ENCODE measurements at regions not wholly inside any gene's neighbourhood (a gene's known extent, or its start where the extent isn't known, plus 50 kb on each side); places are given as distances from the start of the nearest gene placed in this dataset.
"Not testable (repeated sequence)": the region's sequence is repeated elsewhere in the genome, so short reads cannot be mapped to it uniquely, and the experiment has no call there.

GRCh38 chr7:65453341-65454030, 79.8 kb downstream of the ZNF92 start:
- no peak for DNase-seq

- no peak for DNase-seq
Observed at GRCh38 chr7:65454469-65454868, 80.8 kb downstream of the ZNF92 start.

DNA sequence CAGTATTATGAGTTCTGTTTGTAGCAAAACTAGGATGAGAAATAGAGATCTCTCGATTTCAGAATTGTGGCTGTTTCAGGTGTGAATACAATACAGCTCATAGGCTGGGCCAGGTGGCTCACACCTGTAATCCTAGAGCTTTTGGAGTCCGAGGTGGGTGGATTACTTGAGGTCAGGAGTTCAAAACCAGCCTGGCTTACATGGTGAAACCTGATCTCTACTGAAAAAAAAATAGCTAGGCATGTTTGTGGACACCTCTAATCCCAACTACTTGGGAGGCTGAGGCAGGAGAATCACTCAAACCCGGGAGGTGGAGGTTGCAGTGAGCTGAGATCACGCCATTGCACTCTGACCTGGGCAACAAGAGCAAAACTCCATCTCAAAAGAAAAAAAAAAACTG, 81.4 kb downstream of the ZNF92 start:
- not testable (repeated sequence) for DNase-seq

- no peak for DNase-seq
Observed at GRCh38 chr7:65457705-65458104, 84.0 kb downstream of the ZNF92 start.

- DNase-seq, result no peak
Observed at GRCh38 chr7:65459438-65459837, 85.8 kb downstream of the ZNF92 start.

DNA sequence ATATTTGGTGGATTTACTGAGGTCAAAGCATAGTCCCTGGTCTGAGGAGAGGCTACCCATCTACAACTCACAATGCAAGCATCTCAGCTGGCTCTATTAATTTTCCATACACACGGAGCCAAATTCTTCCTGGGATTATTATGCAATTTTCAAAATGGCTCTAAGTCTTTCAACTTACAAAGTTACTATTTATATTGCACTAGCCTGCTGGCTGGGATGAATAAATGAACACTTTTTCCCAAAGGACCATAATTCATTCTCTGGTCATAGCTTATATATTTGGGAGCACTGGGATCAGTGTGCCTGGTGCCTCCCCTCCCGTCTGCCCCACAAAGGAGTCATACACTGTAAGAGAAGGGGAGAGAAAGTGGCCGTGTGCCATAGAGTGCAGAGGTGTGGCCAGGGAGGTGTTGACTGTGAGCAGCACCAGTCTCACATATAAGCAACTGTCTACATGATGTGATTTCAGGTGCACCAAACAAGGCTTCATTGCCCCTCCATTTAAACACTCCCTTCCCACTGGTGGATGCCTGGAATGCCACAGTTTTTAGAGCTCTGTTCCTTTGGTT, 88.6 kb downstream of the ZNF92 start:
- DNase-seq, result no peak

DNA sequence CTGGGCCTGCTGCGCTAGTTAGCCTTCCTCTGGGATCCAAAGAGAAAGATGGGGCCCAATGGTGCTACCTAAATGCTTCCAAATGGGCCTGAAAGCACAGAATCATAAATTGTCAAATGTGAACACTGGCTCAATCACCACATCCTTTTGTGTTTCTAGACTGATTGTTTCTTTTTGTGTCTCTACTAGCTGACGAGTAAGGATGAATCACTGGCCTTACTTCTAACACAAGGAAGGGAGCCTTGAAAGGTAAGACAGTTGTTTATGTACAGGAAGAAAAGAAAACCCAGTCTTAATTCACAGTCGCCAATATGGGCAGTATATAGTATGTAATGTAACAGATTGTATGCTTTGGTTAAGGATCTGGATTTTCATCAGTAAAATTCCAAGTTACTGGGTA, 89.5 kb downstream of the ZNF92 start:
- no peak for DNase-seq

GRCh38 chr7:65469919-65470558, 96.4 kb downstream of the ZNF92 start:
- DNase-seq, result not testable (repeated sequence)

GRCh38 chr7:65471587-65471986, 97.9 kb downstream of the ZNF92 start:
- no peak for DNase-seq

DNA sequence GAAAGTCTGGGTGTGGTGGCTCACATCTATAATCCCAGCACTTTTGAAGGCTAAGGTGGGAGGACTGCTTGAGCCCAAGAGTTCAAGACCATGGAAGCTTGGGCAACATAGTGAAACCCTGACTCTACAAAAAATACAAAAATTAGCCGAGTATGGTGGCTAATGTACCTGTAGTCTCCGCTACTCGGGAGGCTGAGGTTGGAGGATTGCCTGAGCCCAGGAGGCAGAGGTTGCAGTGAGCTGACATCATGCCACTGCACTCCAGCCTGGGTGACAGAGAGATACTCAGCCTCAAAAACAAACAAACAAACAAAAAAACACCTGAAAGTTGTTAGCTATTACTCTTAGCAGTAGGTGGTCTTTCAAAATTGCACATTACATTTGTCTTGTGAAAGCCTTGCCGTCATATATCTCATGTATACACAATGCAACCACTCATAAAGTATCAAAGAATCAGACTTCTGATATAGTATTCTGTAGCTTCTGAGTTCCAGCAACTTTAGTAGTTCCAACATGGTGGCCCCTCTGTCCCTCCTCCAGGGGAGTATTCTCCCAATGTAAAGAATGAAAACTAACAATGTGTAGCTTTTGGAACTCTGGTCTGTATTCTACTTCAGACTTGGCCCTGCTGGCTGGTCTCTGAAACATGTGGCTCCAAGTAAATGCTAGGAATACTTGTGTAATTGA, 101.5 kb downstream of the ZNF92 start:
- no peak for DNase-seq

DNA sequence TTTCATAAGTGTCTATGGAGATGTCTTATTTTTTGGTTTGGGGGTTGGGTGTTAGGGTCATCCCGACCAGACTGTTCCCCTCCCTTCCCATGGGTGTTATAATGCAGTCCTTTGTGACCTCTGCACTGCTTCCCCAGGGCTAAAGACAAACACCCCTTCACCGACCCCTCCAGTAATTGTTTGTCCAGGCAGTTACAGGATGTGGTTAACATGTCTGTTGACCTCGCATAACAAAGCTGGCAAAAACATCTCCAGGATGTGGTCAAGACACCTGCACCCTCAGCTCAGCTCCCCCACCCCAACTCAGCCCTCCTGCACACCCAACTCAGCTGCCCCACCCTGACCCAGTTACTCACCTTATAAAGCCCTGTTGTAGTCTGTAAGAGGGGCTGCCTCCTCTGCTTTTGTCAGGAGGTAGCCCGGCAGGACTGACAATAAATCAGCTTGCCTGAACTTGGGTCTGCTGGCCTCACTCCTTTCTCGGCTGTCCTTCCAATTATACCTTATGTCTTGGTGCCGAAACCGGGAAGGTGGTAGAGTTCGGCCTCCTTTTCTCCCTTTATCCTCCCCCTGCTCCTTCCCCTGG, 102.2 kb downstream of the ZNF92 start:
- no peak for DNase-seq

GRCh38 chr7:65477326-65477725, 103.7 kb downstream of the ZNF92 start:
- DNase-seq, result no peak

- DNase-seq, result no peak
Observed at GRCh38 chr7:65489260-65489767, 115.7 kb downstream of the ZNF92 start.

DNA sequence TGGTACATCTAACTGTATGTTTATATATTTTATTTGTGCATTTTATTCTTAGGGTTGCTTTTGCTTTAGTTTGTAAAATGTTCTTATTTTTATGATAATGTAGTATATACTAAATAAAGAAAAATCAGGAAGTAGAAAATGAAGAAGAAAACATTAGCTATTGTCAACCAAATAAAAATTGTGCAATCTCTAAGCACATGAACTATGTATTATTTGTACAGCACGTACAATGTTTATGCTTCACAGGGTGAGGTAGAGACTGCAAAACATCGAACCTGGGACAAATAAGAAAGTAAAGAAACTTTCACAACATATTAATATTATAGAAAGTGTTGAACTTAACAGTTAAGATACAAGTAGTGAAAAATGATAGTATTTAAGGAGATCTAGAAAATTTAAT, 123.0 kb downstream of the ZNF92 start:
- DNase-seq, result not testable (repeated sequence)

GRCh38 chr7:65503434-65504152, 129.9 kb downstream of the ZNF92 start:
- DNase-seq, result no peak

DNA sequence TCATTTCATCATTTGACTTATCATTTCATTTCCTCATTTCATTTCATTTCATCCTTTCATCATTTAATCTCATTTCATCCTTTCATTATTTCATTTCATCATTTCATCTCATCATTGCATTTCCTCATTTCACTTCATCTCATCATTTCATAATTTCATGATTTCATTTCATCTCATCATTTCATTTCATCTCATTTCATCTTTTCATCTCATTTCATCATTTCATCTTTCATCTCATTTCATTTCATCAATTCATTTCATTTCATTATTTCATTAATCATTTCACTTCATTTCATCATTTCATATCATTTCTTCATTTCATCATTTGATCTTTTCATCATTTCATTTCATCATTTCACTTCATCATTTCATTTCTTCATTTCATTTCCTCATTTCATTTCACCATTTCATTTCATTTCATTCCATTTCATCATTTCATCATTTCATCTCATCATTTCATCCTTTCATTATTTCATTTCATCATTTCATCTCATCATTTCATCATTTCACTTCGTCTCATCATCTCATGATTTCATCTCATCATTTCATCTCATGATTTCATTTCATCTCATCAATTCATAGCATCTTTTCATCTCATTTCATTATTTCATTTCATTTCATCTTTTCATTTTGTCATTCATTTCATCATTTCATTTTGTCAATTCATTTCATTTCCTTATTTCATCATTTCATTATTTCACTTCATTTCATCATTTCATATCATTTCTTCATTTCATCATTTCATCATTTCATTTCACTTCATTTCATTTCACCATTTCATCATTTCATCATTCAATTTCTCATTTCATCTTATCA, 131.1 kb downstream of the ZNF92 start:
- DNase-seq, result not testable (repeated sequence)

DNA sequence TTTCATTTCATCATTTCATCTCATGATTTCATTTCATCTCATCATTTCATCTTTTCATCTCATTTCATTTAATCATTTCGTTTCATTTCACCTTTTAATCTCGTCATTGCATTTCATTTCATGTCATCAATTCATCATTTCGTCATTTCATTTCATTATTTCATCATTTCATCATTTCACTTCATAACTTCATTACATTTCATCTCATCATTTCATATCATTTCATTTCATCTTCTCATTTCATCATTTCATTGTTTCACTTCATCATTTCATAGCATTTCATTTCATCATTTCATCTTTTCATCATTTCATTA, 131.6 kb downstream of the ZNF92 start:
- not testable (repeated sequence) for DNase-seq

GRCh38 chr7:65508581-65509367, 135.1 kb downstream of the ZNF92 start:
- not testable (repeated sequence) for DNase-seq

- DNase-seq, result no peak
Observed at GRCh38 chr7:65509368-65510186, 135.9 kb downstream of the ZNF92 start.

DNA sequence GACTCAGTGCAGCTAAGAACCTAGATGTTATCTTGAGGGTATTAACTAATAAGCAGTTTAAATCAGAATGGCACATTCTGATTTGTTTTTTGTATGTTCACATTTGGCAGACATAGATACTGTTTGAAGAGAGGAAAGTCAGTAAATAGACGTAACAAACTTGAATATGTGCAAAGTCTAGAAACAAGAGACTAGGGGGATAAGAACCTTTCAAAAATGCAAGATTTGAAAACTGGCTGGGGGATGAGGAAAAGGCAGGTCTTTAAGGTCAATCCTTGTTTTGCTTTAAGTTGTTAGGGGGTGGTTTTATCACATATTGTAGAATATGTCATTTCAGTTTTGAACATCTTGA, 136.5 kb downstream of the ZNF92 start:
- not testable (repeated sequence) for DNase-seq
